HG03521 (cell line): ENCODE measurements at regions not wholly inside any gene's neighbourhood (a gene's known extent, or its start where the extent isn't known, plus 50 kb on each side); places are given as distances from the start of the nearest gene placed in this dataset.
"Not testable (repeated sequence)": the region's sequence is repeated elsewhere in the genome, so short reads cannot be mapped to it uniquely, and the experiment has no call there.

Source experiments
- ATAC-seq: cut with Tn5 transposase; IDR thresholded peaks from one replicate; pipeline ENCODE4 v1.9.1; 2021; ENCODE audit warnings: mild to moderate bottlenecking, moderate library complexity; ENCODE audit not compliant: unreplicated experiment

- no peak for ATAC-seq
These were observed 73.9 kb downstream of the RMI1 start for GRCh38 chr9:84054341-84055010.

GRCh38 chr9:84057662-84058061, 77.1 kb downstream of the RMI1 start:
- ATAC-seq, result no peak

GRCh38 chr9:84059936-84060335, 79.3 kb downstream of the RMI1 start:
- no peak for ATAC-seq

GRCh38 chr9:84061613-84062193, 81.1 kb downstream of the RMI1 start:
- no peak for ATAC-seq

DNA sequence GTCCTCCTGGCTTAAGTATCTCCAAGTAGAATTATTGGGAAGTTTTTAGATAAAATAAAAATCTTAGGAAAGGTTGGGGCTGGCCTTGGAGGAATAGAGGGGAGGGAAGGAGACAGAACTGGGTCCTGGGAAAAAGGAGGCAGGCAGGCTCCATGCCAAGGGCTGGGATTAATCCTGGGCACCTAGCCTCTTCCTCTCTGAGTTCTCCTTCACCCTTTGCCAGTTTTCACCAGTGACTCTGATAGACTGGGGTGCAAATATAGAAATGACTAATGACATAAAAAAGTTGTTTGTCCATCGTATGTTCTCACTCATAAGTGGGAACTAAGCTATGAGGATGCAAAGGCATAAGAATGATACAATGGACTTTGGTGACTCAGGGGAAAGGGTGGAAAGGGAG, 81.9 kb downstream of the RMI1 start:
- ATAC-seq, result no peak

GRCh38 chr9:84067821-84068220, 87.2 kb downstream of the RMI1 start:
- ATAC-seq, result no peak

GRCh38 chr9:84068872-84069271, 88.3 kb downstream of the RMI1 start:
- ATAC-seq, result no peak

GRCh38 chr9:84070590-84070989, 90.0 kb downstream of the RMI1 start:
- ATAC-seq, result no peak

DNA sequence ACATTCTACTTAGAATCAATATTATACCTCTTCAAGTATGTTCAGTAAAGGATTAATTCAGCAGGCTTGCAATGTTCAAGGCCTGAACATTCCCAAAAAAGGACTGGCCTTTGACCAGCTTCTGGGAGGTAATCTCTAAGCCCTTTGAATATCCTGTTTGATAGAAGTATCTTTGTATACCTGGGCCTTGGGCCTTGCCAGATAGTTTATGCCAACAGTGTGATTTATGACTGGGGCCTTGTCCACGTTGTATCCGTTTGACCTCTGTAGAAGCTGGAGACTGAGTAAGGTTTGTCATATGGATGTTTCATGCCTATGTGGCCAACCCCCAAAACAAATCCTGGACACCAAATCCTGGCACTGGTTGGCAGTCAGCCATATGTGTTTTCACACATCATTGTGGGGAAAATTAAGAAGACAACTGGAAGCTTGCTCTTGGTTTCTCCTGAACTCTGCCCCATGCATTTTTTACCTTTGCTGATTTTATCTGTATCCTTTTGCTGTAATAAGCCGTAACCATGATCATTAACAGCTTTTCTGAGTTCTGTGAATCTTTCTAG, 92.1 kb downstream of the RMI1 start:
- ATAC-seq, result no peak

- ATAC-seq, result no peak
These were observed 94.4 kb downstream of the RMI1 start for GRCh38 chr9:84075004-84075403.

GRCh38 chr9:84076384-84076783, 95.8 kb downstream of the RMI1 start:
- ATAC-seq, result no peak

DNA sequence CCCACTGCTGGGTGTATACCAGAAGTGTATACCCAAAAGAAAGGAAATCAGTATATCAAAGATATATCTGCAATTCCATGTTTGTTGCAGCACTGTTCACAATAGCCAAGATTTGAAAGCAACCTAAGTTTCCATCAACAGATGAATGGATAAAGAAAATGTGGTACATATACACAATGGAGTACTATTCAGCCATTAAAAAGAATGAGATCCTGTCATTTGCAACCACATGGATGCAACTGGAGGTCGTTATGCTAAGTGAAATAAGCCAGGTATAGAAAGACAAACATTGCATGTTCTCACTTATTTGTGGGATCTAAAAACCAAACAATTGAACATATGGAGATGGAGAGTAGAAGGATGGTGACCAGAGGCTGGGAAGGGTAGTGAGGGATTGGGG, 97.2 kb downstream of the RMI1 start:
- not testable (repeated sequence) for ATAC-seq

- ATAC-seq, result no peak
These were observed 99.4 kb downstream of the RMI1 start for GRCh38 chr9:84079994-84080393.

GRCh38 chr9:84101964-84102632, 121.5 kb downstream of the RMI1 start:
- ATAC-seq, result no peak

GRCh38 chr9:84103651-84104377, 123.2 kb downstream of the RMI1 start:
- no peak for ATAC-seq

GRCh38 chr9:84107081-84107480, 126.5 kb downstream of the RMI1 start:
- no peak for ATAC-seq

DNA sequence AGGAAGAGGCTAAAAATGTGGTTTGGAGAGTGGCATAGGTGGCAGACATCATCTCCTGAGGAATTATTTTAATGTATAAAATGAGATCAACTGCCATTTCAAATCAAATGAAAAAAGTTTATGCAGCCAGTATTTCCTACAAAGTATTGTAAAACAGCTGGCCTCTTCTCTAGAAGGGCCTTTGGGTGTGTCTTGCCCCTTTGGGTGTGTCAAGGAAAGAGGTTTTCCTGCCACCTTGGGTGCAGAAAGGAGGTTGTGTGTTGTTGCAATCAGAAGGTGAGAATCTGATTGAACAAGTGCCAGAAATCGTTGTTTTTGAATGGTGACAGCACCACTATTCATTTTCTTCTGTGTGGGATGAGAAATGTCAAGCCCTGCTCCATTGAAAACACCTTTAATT, 127.4 kb downstream of the RMI1 start:
- ATAC-seq, result no peak

DNA sequence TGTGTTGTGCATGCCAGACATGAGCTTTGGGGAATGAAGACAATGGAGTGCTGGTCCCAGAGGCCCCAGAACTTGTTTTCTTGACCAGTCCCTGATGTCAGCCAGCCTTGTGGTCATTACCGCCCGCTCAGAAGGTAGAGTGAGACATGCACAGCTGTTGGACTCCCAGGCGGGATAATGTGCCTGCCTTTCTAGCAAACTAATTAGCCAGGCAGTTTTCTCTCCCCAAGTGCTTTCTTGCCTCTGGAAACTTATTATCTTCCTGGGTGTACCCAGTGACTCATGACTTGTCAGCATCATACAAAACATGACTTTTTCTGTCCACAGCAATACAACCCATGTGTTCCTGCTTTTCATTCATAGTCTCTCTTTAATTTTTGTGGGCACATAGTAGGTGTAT, 131.1 kb downstream of the RMI1 start:
- no peak for ATAC-seq

- no peak for ATAC-seq
These were observed 141.5 kb downstream of the RMI1 start for GRCh38 chr9:84121991-84122523.

GRCh38 chr9:84122572-84122971, 142.0 kb downstream of the RMI1 start:
- no peak for ATAC-seq
